ENCODE measurements at regions not wholly inside any gene's neighbourhood (a gene's known extent, or its start where the extent isn't known, plus 50 kb on each side); places are given as distances from the start of the nearest gene placed in this dataset.

- Histone ChIP-seq H4K20me1 (ENCODE audit: insufficient read depth, low read length) (no peaks in the 10 kb centered on the region), H3K4me3 (ENCODE audit: low read length) (no peak overlapping the region), H3K9me3 (ENCODE audit: insufficient read depth, low read length) (no peaks in the 10 kb centered on the region), H3K27ac (ENCODE audit: low read length) (no peak overlapping the region), H3K9ac (ENCODE audit: low read length) (no peak overlapping the region), H3K36me3 (replicated peaks; ENCODE audit: low read depth, low read length) (no peaks in the 10 kb centered on the region), H3K79me2 (ENCODE audit: low read length) (no peaks in the 10 kb centered on the region), H3K27me3 (ENCODE audit: low read depth, low read length) (peaks cover 73% of the 10 kb centered on the region), H2AFZ (ENCODE audit: low read depth, low read length) (no peak overlapping the region), H3K4me2 (ENCODE audit: low read length) (no peak overlapping the region), H3K4me1 (ENCODE audit: low read length) (0 out of 2 replicates have a peak, but pooled peaks cover 3% of the 10 kb centered on the region)
- no peak for TF ChIP-seq EZH2phosphoT487 (IDR thresholded peaks at IDR 0.05; ENCODE audit: low read depth)
- TF ChIP-seq CTCF (IDR thresholded peaks at IDR 0.05; ENCODE audit: low read depth, low read length) = no peak
Observed at GRCh38 chr12:45658020-45658419, 71.5 kb upstream of the ARID2 start.

DNA sequence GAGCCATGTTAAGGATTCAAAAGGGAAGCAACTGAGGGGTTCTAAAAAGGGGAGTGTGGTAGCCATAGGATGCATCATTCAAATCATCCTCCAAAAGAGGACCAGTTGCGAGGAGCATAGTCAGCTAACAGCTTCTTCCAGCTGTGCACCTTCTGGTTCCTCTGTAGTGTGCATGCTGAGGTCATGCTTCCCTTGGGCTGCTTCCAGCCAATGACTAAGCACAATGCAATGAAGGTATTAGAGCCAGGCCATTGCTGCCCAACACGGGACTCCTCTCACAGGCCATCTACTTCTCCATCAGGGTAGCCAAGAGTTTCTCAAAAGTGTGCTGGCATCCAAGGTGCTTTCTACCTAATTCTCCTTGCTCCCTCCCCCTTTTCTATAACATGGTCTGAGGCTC, 69.2 kb upstream of the ARID2 start:
- Histone ChIP-seq H3K4me3 (ENCODE audit: low read length) (no peak overlapping the region), H3K79me2 (ENCODE audit: low read length) (no peaks in the 10 kb centered on the region), H3K9ac (ENCODE audit: low read length) (no peak overlapping the region), H3K4me2 (ENCODE audit: low read length) (no peak overlapping the region), H3K4me1 (ENCODE audit: low read length) (no peaks in the 10 kb centered on the region), H3K9me3 (ENCODE audit: insufficient read depth, low read length) (no peaks in the 10 kb centered on the region), H3K27me3 (ENCODE audit: low read depth, low read length) (peaks cover 82% of the 10 kb centered on the region), H3K27ac (ENCODE audit: low read length) (no peak overlapping the region), H3K36me3 (replicated peaks; ENCODE audit: low read depth, low read length) (no peaks in the 10 kb centered on the region), H4K20me1 (ENCODE audit: insufficient read depth, low read length) (no peaks in the 10 kb centered on the region), H2AFZ (ENCODE audit: low read depth, low read length) (no peak overlapping the region)
- TF ChIP-seq EZH2phosphoT487 (IDR thresholded peaks at IDR 0.05; ENCODE audit: low read depth) (no peak), CTCF (IDR thresholded peaks at IDR 0.05; ENCODE audit: low read depth, low read length) (no peak)

GRCh38 chr12:45663455-45663854, 66.1 kb upstream of the ARID2 start:
- H3K27ac ChIP-seq (ENCODE audit: low read length) = no peak overlapping the region
- no peak overlapping the region for H3K9ac ChIP-seq (ENCODE audit: low read length)
- H4K20me1 ChIP-seq (ENCODE audit: insufficient read depth, low read length) = peaks cover 1% of the 10 kb centered on the region; the same call in 1 of the 2 replicates
- no peak overlapping the region for H3K4me2 ChIP-seq (ENCODE audit: low read length)
- no peaks in the 10 kb centered on the region for H3K79me2 ChIP-seq (ENCODE audit: low read length)
- peaks cover 91% of the 10 kb centered on the region for H3K27me3 ChIP-seq (ENCODE audit: low read depth, low read length)
- H3K9me3 ChIP-seq (ENCODE audit: insufficient read depth, low read length) = no peaks in the 10 kb centered on the region
- no peak overlapping the region for H3K4me3 ChIP-seq (ENCODE audit: low read length)
- no peaks in the 10 kb centered on the region for H3K36me3 ChIP-seq (replicated peaks; ENCODE audit: low read depth, low read length)
- H3K4me1 ChIP-seq (ENCODE audit: low read length) = peaks cover 5% of the 10 kb centered on the region
- no peak overlapping the region for H2AFZ ChIP-seq (ENCODE audit: low read depth, low read length)
- TF ChIP-seq EZH2phosphoT487 (IDR thresholded peaks at IDR 0.05; ENCODE audit: low read depth) (no peak), CTCF (IDR thresholded peaks at IDR 0.05; ENCODE audit: low read depth, low read length) (no peak)

DNA sequence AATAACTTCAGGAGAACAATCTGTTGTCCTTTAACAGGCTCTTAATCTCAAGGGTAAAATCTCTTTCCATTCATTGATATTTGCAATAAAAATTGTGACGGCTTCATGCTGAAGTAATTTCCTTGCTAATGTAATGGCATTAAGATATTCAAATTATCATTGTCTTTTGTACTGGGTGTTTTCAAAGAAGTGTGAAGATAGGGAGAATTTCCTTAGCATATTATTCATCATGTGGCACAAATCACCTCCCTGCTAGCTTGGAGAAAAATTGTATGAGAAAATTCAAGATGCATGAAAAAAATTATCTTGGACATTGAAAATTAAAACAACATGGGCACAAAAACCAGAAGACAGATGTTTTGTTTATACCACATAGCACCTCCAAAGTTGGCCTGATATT, 63.6 kb upstream of the ARID2 start:
- Histone ChIP-seq H3K4me1 (ENCODE audit: low read length) (peaks cover 29% of the 10 kb centered on the region), H3K27ac (ENCODE audit: low read length) (no peak overlapping the region), H3K79me2 (ENCODE audit: low read length) (no peaks in the 10 kb centered on the region), H3K9me3 (ENCODE audit: insufficient read depth, low read length) (no peaks in the 10 kb centered on the region), H2AFZ (ENCODE audit: low read depth, low read length) (no peak overlapping the region), H3K4me2 (ENCODE audit: low read length) (no peak overlapping the region), H4K20me1 (ENCODE audit: insufficient read depth, low read length) (peaks cover 14% of the 10 kb centered on the region), H3K27me3 (ENCODE audit: low read depth, low read length) (peaks cover 71% of the 10 kb centered on the region), H3K36me3 (replicated peaks; ENCODE audit: low read depth, low read length) (no peaks in the 10 kb centered on the region), H3K4me3 (ENCODE audit: low read length) (no peak overlapping the region), H3K9ac (ENCODE audit: low read length) (no peak overlapping the region)
- no peak for TF ChIP-seq CTCF (IDR thresholded peaks at IDR 0.05; ENCODE audit: low read depth, low read length)
- TF ChIP-seq EZH2phosphoT487 (IDR thresholded peaks at IDR 0.05; ENCODE audit: low read depth) = no peak
